GM21717 (cell line): ENCODE measurements at regions not wholly inside any gene's neighbourhood (a gene's known extent, or its start where the extent isn't known, plus 50 kb on each side); places are given as distances from the start of the nearest gene placed in this dataset.
"Not testable (repeated sequence)": the region's sequence is repeated elsewhere in the genome, so short reads cannot be mapped to it uniquely, and the experiment has no call there.

Source experiments
- ATAC-seq: cut with Tn5 transposase; IDR thresholded peaks from one replicate; pipeline ENCODE4 v1.9.1; 2021; ENCODE audit warnings: mild to moderate bottlenecking, moderate library complexity; ENCODE audit not compliant: unreplicated experiment

DNA sequence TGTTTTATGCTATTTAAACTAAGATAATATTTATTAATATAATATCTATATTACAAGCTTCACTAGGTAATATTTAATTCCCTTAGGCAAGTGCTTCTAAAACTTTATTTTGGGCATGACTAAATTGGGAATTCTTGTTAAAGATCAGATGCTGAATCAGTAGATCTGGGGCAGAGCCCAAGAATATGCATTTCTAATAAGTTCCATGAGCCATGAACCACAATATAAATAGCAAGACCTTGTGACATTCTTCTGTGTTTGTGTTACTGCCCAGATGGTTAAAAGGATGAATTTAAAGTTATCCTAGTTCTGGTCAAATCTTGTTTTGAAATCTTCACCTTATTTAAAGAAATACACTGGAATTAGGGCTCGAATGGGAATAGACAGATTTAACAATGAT, 258.4 kb upstream of the CACNA2D1 start:
- no peak for ATAC-seq

DNA sequence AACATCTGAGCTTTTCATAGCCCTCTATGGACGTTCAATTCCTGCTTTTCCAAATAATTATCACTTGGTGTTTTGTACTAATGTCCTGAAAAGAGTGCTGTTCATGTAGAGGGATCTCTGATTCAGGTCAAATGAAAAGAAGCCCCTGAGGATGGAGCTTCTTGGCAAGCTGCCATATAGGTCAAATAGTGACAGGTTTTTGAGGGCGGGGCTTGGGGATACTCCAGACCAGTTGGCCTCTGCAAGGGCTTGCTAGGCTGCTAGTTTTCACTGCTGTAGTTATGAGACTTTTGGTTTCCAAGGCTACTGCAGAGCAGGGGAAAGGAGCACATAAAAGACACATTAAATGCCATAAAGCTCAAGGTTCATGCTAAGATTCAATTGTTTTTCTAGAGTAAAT, 257.2 kb upstream of the CACNA2D1 start:
- ATAC-seq = no peak

DNA sequence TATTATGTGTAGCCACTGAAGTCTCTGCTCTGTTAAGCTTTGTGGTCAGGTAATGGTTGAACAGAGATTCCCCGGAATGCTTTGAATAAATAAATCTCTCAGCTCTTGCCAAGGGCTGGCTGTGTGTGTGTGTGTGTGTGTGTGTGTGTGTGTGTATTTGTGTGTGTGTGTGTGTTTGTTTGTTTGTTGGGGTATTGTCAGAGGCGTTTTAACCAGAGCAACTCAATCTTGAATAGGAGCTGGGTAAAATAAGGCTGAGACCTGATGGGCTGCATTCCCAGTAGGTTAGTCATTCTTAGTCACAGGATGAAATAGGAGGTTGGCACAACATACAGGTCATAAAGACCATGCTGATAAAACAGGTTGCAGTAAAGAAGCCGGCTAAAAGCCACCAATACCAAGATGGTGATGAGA, 256.2 kb upstream of the CACNA2D1 start:
- no peak for ATAC-seq

DNA sequence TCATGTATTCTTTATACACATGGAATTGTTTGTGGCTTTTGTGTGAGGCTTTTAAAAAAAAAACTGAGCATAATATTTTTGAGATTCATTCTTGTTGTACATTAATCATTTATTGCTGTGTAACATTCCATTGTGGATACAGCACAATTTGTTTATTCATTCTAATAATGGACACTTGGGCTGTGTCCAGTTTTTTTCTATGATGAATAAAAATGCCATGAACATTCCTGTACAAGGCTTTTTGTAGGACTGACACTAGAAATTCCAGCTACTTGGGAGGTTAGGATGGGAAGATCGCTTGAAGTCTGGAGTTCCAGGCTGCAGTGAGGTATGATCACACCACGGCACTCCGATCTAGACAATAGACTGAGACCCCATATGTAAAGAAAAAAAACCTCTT, 254.3 kb upstream of the CACNA2D1 start:
- ATAC-seq = no peak

DNA sequence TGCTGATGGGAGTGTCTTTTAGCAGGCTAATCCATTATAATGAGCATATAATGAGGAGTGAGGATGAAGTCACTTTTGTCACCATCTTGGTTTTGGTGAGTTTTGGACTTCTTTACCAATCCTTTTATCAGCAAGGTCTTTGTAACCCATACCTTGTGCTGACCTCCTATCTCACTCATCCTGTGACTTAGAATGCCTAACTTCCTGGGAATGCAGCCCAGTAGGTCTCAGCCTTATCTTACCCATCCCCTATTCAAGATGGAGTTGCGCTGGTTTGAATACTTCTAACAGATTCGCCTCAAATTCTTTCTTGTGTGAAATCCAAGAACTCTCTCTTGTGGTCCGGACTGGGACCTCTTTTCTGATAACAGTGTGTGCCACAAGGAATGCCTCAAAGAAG, 253.1 kb upstream of the CACNA2D1 start:
- no peak for ATAC-seq

DNA sequence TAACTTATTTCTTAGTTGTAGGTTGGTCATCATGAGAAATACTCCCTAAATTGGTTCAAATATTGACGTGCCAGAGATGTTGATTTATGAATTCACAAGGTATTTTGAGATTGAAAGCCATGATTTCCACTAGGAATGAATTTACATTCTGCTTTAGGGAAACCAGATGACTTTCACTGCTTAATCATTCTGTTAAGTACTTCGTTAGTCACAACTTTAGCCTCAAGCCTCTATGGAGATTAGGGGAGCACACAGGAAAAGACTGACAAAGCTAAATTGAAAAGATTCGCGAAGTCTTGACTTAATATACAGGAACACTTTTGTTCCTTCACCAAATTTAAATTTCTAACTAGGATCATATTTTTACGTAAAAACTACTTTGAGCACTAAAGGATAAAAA, 250.4 kb upstream of the CACNA2D1 start:
- no peak for ATAC-seq

DNA sequence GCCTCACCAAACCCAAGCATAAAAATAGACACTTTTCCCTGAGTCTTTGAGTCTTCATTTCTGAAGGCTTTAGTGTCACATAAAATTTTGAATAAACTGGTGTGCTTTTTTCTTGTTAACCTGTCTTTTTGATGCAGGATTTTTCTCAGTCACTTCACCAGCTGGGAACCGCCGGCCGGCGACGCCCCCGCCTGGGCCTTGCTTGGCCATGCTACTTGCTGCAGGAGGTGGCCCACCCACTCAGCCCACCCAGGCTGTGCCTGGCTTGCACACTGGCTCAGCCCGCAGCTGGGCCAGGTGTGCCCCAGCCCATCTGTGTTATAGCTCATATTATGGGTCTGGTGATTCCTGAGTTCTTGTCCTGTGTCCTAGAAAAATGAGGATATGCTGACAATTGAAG, 247.4 kb upstream of the CACNA2D1 start:
- no peak for ATAC-seq

DNA sequence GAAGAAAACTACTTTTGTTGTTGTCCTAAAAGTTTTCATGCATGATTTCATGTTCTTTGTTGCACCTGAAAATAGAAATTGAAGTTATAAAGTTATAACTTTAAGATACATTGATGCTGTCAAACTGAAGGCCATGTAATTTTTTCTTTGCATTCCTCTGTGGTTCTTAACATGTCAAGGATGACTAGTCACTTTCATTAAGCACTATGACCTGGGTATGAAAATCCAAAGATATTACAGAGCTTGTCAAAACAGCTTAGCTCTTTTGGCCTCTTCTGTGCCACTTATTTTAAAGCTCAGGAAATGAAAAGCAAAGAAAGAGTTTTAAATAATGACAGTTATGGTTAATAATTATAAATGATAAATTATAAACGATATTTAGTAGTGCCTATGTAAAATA, 241.6 kb upstream of the CACNA2D1 start:
- ATAC-seq = no peak

DNA sequence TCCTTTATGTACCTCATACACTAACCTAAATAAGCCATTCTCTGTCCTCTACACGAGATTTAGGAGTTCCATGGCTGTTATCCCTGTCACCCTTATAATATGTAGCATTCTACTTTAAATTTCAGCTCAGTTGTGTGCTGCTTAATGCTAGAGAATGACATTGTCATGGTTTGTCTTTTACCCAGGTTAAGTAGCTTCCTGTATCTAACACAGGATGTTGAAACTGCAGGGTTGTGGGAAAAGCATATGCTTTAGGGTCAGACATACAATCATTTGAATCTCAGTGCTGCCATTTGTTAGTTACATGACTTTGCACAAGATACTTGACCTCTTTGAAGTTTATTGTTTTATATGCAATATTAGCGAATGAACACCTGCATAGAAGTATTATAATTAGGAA, 235.1 kb upstream of the CACNA2D1 start:
- no peak for ATAC-seq

DNA sequence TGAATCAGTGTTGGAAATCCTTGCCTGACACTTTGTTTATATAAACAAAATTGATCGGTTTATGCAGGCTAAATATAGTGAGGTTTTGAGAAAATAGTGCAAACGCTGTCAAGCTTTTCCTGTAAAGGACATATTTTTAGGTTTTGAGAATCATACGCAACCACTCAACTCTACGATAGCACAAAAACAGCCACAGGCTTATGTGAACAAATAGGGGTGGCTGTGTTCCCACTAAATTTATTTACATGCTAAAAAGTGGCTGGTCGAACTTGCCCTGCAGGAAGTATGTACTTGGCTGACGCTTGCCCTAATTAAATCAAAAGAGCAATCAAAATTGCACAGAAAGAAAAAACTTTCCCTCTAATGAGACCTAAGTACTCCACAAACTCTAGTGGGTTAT, 234.7 kb upstream of the CACNA2D1 start:
- no peak for ATAC-seq

DNA sequence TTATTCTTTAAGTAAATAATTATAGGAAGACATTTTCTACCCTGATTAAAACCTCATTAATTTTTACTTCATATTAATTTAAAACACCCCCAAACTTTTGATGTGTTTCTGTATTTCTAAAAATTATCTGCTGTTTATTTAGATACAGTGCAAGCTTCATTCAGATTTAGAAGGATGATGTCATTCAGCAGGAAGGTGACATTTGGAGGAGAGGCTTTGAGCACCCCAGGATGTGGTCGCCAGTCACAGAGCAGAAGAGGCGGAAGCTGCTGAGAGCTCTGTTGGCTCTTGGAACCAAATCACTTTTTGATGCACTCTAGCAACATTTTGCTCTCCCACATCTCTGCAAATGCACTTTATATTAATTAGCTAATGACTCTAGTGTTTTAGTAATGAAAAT, 233.9 kb upstream of the CACNA2D1 start:
- peak; percentile 81 for ATAC-seq

DNA sequence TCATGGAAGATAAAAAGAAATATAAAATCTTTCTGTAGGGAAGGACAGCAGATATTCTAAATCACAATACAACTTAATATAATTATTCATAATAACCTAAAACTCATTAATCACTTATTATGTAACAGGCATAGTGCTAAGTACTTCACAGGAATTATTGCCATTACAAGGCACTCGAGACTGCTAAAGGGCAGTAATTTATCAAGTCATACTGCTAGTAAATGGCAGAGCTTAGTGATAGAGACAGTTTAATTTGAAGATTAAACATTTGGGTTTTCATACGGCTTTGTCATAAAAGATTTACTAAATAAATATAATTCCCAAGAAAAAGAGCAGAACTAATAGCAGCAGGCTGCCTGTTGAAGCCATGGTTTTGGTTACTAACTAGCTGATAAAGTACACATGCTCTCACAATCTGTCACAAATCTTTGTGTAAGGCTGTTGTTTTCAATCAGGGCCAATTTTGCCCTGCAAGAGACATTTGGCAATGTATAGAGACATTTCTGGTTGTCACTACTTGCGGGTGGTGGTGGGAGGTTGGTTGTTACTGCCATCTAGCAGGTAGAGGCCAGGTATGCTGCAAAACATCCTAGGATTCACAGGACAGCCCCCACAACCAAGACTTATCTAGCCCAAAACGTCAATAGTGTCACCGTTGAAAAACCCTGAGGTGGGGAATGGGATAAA, 233.3 kb upstream of the CACNA2D1 start:
- no peak for ATAC-seq

DNA sequence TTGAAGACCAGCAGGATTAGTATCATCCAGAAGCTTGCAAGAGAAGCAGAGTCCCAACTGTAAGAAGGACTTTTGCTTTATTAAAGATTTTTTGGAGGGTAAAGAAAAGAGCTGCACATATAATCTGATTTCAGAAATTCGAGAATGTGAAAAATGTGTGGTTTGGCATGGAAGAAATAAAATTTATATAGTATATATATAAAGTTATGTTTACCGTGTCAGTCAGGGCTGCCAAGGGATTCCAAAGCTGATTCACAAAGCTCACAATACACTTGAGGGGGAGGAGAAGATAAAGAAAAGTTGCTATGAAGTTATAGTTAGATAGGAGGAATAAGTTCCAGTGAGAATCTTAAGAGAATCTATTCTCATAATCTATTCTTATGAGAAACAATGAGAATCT, 231.8 kb upstream of the CACNA2D1 start:
- no peak for ATAC-seq

DNA sequence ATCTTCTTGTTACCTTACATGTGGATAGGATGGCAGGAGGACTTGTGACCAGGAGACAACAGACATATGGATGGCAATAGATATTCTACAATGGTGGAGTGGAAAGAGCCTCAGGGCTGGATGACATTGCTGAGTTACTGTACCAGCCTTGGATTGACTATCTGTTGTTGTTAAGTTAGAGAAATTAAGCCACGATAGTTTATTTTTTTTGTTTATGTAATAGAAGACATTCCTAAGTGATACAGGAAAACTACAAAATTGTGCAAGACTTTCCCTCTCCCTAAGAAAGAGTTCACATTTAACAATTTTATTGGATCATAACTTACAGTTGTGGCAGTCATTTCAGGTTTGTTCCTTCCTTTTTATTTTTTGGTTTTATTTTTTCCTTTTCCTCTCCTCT, 230.7 kb upstream of the CACNA2D1 start:
- no peak for ATAC-seq

DNA sequence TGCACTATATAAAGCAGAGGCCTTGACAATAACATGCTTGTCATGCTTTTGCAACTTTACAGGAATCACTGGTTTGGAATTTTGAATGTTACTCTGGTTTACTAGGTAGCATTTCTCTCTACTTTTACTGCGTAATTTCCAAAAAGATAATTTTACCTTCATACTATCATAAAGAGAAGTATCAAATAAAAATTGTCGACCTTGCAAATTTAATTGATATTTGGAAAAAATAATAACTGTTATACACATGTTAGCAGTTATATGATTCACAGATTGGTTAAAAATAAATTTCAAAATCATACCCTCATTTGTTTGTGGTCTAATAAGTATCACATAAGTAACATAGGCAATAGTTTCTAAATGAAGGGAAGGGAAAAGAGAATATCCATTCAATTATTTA, 228.5 kb upstream of the CACNA2D1 start:
- ATAC-seq = no peak

DNA sequence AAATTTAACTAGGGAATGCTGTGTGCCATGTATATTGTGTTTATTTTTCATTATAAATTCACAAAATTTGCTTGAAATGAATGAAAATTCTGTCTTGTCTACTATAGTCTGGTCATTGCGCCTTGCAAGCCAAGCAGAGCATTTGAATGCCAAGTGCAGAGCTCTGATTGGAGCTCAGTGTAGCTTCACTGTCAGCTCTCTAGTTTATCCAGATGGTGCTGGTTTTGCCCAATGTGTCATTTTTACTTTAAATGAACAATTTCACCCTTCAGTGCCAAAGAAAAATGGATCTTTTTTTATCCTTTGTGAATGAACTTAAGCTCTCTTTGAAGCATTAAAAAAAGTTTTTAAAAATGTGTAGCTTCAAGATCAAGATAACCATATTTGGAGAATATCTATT, 225.6 kb upstream of the CACNA2D1 start:
- ATAC-seq = no peak

DNA sequence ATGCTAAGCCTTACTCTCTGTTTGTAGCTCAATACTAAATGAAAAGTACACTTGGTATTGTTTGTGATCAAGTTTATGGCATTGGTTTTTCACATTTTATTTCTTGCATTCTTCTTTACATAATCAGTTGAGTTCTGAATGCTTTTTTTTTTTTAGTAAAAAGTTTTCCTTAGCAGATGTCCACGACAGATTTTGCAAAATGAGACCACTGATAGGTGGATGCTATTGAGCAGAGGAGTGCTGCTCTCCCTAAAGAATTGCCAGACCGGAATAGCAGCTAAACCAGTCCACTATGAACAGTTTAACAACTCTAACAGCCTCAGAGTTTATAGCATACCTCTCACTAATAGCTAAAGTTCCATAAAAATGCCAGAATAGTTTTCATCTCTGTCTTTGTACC, 225.1 kb upstream of the CACNA2D1 start:
- no peak for ATAC-seq

DNA sequence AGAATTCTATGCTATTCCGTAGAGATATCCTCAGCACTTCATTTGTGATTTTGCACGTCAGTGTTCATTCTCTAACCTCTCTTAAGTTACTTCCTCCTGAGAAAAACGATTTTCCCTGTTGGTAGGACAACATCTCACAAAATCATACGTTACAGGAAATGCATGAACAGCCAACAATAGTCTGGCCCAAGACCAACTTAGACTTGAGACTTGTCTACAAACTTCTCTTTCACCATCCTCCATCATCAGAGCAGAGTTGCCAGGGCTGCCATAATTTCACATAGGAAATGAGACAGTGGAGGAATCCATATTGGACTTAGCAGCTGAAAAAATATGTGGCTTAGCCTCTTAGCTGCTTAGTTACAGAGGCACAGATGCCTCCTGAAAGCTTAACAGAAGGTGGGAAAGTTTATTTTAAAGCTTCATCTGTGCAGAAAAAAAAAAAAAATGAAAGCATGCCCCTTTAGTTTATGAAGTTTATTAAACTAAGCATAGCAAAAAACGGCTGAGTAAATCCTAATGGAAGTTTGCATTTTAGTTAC, 222.5 kb upstream of the CACNA2D1 start:
- no peak for ATAC-seq

DNA sequence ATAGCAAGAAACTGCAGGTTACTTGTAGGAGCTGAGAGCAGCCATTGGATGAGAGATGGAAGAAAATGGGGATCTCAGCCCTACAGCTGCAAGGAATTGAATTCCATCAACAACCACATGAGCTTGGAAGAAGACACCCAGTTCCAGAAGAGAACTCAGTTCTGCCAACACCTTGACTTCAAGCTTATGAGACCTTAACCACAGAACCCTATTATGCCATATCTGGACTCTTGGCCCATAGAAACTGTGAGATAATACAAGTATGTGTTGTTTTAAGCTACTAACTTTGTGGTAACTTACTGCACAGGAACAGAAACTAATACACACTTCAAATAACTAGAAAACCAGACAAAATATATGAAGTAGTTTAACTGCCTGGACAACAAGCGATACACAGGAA, 212.4 kb upstream of the CACNA2D1 start:
- ATAC-seq = no peak

DNA sequence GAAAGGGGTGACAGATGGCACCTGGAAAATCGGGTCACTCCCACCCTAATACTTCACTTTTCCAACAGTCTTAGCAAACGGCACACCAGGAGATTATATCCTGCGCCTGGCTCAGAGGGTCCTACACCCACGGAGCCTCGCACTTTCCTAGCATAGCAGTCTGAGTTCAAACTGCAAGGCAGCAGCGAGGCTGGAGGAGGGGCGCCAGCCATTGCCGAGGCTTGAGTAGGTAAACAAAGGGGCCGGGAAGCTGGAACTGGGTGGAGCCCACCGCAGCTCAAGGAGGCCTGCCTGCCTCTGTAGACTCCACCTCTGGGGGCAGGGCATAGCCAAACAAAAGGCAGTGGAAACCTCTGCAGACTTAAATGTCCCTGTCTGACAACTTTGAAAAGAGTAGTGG, 206.5 kb upstream of the CACNA2D1 start:
- not testable (repeated sequence) for ATAC-seq

DNA sequence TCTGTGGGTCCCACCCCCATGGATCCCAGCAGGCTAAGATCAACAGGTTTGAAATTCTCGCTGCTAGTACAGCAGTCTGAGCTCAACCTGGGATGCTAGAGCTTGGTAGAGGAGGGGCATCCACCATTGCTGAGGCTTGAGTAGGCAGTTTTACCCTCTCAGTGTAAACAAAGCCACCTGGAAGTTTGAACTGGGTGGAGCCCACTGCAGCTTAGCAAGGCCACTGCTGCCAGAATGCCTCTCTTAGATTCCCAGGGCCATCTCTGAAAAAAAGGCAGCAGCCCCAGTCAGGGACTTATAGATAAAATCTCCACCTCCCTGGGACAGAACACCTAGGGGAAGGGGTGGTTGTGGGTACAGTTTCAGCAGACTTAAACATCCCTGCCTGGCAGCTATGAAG, 190.0 kb upstream of the CACNA2D1 start:
- ATAC-seq = no peak

DNA sequence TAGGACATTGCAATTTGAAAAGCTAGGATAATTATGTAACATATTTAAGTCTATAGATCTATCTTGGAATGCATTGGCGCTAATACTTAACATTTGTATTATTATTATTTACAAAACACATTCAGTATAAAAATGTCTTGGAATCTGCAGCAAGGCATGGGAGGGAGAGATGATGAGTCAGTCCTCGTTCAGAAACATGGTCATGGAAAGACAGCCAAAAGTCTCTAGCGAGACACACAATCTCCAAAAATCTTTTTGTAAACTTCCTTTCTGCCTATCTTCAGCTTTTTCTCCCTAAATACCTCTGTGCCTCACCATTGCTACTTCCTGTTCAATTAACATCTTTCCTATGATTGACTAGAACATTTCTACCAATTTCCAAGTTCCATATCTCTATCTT, 188.4 kb upstream of the CACNA2D1 start:
- no peak for ATAC-seq

DNA sequence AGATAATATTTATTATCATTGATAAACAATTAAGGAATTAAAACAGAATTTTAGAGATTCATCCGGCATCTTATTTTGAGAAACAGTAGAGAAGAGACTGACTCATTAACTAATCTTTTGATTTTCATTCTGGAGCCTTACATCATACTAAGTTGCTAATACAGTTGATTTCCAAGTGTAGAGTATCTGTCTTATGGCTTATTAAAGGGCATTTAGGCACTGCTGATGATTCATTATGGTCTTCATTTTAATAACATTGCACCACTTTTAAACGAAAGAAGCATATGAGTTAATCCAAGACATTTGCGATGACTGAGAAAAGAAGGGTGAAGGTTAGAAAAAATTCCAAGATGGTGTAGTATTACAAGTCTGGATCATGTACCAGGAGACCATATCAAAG, 186.0 kb upstream of the CACNA2D1 start:
- no peak for ATAC-seq
